Ishikawa (cell line): ENCODE measurements at regions not wholly inside any gene's neighbourhood (a gene's known extent, or its start where the extent isn't known, plus 50 kb on each side); places are given as distances from the start of the nearest gene placed in this dataset.

Experiments
- CEBPB ChIP-seq: IDR thresholded peaks from 2 replicates; pipeline ENCODE4 v1.6.1; 2012
- REST ChIP-seq: IDR thresholded peaks from 2 replicates; pipeline ENCODE4 v1.6.1; 2012; ENCODE audit warnings: low read depth, mild to moderate bottlenecking
- TAF1 ChIP-seq: IDR thresholded peaks from 2 replicates; pipeline ENCODE4 v1.6.1; 2012; ENCODE audit warnings: low read depth, mild to moderate bottlenecking
- TEAD4 ChIP-seq: IDR thresholded peaks from 2 replicates; pipeline ENCODE4 v1.6.1; 2012
- TF ChIP-seq, protein P1 (sequence below): IDR thresholded peaks from 2 replicates; pipeline ENCODE4 v1.6.1; 2012

GRCh38 chr22:44595841-44596341 lies 97.9 kb upstream of the RTL6 start:
- TF ChIP-seq REST = no peak
- TF ChIP-seq, protein P1, sequence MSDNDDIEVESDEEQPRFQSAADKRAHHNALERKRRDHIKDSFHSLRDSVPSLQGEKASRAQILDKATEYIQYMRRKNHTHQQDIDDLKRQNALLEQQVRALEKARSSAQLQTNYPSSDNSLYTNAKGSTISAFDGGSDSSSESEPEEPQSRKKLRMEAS = no peak
- no peak for TF ChIP-seq CEBPB
- no peak for TF ChIP-seq TAF1
- TF ChIP-seq TEAD4 = no peak
